GM13977 (cell line): ENCODE measurements at regions not wholly inside any gene's neighbourhood (a gene's known extent, or its start where the extent isn't known, plus 50 kb on each side); places are given as distances from the start of the nearest gene placed in this dataset.

Source experiments
- DNase-seq: peaks from one replicate; pipeline ENCODE4 v3.0.0; 2012; ENCODE audit warnings: low spot score
- CTCF ChIP-seq: IDR thresholded peaks from 2 replicates; pipeline ENCODE4 v1.5.1; 2012; ENCODE audit warnings: mild to moderate bottlenecking, control low read depth; ENCODE audit not compliant: insufficient read depth; ENCODE audit errors: extremely low read depth, missing control alignments
- in situ Hi-C: fragments of 300-500 bp; cut with MboI; formaldehyde crosslinking; loops from one replicate; pipeline ENCODE4 v1.12.0; 2022; ENCODE audit warnings: low sequenced_read_pairs, low pct_unique_long_range_greater_than_20kb, mixed read lengths, inconsistent platforms; ENCODE audit not compliant: unreplicated experiment

- DNase-seq: no peak
- TF ChIP-seq CTCF: no peak
- in situ Hi-C loops: no loop called here
Measured at GRCh38 chr2:150762571-150762970, 275.1 kb upstream of the RND3 start.

DNA sequence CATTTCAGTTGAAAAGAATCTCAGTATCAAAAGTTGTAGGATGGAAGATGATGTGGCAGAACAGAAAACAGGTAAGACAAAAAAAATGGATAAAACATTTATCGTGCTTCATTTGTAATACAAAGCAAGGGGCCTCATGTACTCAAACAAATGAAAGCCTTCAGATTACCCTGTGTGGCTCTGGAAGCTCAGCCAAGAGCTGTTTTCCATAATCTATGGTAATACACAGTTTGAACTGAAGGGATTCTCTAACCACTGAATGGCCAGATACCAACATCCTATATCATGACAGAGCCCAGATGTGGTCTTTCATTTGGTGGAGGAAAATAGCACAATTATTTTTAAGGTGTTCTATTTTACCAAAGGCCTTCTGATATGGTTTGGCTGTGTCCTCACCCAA, 272.1 kb upstream of the RND3 start:
- no peak for TF ChIP-seq CTCF
- in situ Hi-C loops: no loop called here
- DNase-seq: no peak

DNA sequence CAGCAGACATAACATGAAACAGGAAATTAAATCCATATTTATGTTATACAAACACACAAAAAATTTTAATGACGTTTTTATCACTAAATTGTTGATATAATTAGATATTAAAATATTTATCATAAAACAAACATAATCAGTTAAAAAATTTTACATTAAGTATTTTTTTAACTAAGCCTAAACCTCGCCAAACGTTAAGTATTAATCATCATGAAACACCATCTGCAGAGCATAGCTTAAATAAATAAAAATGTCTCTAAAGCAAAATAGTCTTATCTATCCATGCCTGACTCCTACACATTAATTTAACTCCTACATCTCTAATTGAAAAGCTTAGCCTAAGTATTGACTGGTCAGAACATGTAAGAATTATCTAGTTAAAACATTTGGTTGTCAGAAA, 271.6 kb upstream of the RND3 start:
- no peak for TF ChIP-seq CTCF
- in situ Hi-C loops: no loop called here
- DNase-seq: no peak

- in situ Hi-C loops: no loop called here
- TF ChIP-seq CTCF: no peak
- no peak for DNase-seq
Measured at GRCh38 chr2:150752229-150752628, 264.8 kb upstream of the RND3 start.

GRCh38 chr2:150750720-150751119, 263.3 kb upstream of the RND3 start:
- in situ Hi-C loops: no loop called here
- no peak for TF ChIP-seq CTCF
- no peak for DNase-seq

DNA sequence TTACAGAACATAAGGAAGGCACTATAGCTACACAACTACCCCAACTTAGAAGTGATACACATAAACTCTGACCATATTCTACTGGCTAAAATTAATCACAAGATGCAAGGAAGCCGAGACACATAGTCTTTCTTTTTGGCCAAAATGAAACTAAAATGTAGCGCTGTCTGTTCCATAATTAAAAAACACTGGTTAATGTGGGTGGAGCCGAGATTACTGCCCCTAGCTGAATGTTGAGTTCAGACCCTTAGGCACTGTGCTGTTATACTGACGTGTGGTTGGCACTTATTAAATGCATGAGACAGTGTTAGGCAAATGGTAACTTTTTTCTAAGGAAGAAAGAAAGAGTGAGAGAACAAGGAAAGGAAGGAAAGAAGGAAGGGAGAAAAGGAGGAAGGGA, 254.6 kb upstream of the RND3 start:
- in situ Hi-C loops: no loop called here
- no peak for TF ChIP-seq CTCF
- DNase-seq: no peak

DNA sequence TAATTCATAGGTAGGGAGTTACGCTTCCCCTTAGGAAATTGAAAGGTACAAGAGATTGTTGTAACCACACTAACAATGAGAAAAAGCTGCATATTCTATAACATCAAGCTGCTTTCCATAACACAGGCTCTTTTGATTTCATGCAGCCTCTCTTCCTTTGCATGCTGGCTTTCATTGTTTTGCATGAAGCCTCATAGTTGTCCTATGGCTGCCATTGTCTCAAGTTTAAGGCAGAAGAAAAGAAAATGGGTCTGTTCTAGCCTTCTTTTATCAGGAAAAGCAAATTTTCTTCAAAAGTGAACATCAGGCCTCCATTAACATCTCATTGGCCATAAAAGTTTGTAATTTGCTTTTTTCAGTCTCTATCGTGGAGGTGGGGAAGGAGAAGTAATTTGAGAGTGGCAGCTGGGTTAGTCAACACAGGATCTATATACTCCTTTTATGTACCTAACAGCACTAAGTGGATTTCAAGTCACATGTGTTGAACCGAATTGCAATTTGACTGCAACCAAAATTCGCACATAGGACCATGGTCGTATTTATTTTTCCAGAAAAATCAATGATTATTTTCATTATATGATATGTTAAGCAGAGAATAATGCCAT, 248.5 kb upstream of the RND3 start:
- TF ChIP-seq CTCF: no peak
- in situ Hi-C loops: no loop called here
- DNase-seq: no peak
